Erythroblast (primary cell): ENCODE measurements at regions not wholly inside any gene's neighbourhood (a gene's known extent, or its start where the extent isn't known, plus 50 kb on each side); places are given as distances from the start of the nearest gene placed in this dataset.
"Not testable (repeated sequence)": the region's sequence is repeated elsewhere in the genome, so short reads cannot be mapped to it uniquely, and the experiment has no call there.

Experiments
- GATA1 ChIP-seq: IDR thresholded peaks from 2 replicates; pipeline ENCODE4 v1.6.1; 2011; ENCODE audit warnings: low read depth, mild to moderate bottlenecking, control low read depth, low read length, moderate library complexity
- POLR2A ChIP-seq: IDR thresholded peaks from 2 replicates; pipeline ENCODE4 v1.6.1; 2011; ENCODE audit warnings: mild to moderate bottlenecking, low read length

DNA sequence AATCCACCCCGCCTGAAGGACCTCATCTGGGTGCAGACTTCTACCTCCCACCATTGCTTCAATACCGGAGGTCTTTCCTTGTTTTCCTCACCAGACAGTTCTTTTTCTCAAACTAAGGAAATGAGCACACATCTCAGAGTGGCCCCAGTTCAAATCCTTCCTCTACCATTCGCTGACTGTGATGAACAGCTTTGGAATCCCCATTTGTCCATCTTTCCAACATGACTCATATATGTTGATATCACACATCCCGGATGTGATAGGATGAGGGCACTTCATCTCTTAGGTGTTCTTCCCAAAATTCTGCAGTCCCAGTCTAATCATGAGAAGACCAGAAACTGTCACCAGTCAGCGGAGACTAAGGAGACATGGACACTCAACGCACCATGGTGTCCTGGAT, 67.9 kb upstream of the SMURF2 start:
- TF ChIP-seq POLR2A, GATA1: not testable (repeated sequence)
